ENCODE measurements at regions not wholly inside any gene's neighbourhood (a gene's known extent, or its start where the extent isn't known, plus 50 kb on each side); places are given as distances from the start of the nearest gene placed in this dataset.

DNA sequence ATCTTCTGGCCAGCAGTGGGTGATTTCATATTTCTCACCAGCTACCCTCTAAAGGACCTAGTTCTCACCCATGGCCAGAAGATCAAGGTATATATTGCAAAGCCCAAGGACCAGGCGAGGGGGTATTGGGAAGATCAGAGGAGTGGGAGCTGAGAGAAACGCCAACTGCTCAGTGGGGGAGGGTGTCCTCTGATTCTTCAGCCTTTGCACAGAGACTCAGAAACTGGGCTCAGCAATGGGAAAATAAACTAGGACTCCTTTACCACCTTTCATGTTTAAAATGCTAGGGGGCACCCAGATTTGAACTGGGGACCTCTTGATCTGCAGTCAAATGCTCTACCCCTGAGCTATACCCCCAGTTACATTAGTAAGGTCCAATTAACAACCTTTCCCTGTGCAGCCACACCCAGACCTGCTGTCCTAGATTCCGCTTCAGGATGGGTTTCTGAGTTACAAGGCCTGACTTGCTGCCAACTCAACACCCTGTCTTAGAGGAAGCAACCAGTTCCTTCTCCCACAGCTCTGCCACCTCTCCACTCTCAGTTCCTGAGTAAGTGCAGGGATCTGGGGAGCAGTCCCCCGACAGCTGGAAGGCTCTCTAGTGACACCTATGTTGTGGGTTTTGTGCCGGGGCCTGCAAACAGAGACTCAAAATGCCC, 93.5 kb downstream of the ZNF783 start:
- TF ChIP-seq, protein P1, sequence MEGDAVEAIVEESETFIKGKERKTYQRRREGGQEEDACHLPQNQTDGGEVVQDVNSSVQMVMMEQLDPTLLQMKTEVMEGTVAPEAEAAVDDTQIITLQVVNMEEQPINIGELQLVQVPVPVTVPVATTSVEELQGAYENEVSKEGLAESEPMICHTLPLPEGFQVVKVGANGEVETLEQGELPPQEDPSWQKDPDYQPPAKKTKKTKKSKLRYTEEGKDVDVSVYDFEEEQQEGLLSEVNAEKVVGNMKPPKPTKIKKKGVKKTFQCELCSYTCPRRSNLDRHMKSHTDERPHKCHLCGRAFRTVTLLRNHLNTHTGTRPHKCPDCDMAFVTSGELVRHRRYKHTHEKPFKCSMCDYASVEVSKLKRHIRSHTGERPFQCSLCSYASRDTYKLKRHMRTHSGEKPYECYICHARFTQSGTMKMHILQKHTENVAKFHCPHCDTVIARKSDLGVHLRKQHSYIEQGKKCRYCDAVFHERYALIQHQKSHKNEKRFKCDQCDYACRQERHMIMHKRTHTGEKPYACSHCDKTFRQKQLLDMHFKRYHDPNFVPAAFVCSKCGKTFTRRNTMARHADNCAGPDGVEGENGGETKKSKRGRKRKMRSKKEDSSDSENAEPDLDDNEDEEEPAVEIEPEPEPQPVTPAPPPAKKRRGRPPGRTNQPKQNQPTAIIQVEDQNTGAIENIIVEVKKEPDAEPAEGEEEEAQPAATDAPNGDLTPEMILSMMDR (IDR thresholded peaks at IDR 0.05), result peak; percentile 42
- no peak for TF ChIP-seq POLR2AphosphoS5 (IDR thresholded peaks at IDR 0.05; ENCODE audit: low read depth, low read length)
- TF ChIP-seq, protein P2, sequence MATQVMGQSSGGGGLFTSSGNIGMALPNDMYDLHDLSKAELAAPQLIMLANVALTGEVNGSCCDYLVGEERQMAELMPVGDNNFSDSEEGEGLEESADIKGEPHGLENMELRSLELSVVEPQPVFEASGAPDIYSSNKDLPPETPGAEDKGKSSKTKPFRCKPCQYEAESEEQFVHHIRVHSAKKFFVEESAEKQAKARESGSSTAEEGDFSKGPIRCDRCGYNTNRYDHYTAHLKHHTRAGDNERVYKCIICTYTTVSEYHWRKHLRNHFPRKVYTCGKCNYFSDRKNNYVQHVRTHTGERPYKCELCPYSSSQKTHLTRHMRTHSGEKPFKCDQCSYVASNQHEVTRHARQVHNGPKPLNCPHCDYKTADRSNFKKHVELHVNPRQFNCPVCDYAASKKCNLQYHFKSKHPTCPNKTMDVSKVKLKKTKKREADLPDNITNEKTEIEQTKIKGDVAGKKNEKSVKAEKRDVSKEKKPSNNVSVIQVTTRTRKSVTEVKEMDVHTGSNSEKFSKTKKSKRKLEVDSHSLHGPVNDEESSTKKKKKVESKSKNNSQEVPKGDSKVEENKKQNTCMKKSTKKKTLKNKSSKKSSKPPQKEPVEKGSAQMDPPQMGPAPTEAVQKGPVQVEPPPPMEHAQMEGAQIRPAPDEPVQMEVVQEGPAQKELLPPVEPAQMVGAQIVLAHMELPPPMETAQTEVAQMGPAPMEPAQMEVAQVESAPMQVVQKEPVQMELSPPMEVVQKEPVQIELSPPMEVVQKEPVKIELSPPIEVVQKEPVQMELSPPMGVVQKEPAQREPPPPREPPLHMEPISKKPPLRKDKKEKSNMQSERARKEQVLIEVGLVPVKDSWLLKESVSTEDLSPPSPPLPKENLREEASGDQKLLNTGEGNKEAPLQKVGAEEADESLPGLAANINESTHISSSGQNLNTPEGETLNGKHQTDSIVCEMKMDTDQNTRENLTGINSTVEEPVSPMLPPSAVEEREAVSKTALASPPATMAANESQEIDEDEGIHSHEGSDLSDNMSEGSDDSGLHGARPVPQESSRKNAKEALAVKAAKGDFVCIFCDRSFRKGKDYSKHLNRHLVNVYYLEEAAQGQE (IDR thresholded peaks at IDR 0.05; ENCODE audit: insufficient read depth in 1 of 2, low read depth in 2 of 2, low read length in 1 of 2), result no peak
- no peak for TF ChIP-seq TCF7L2 (IDR thresholded peaks at IDR 0.05; ENCODE audit: low read depth, low read length)

Measured in Panc1 (cell line).